Stomach (tissue), 4 donors: ENCODE measurements at regions not wholly inside any gene's neighbourhood (a gene's known extent, or its start where the extent isn't known, plus 50 kb on each side); places are given as distances from the start of the nearest gene placed in this dataset.

Experiments
- CTCF ChIP-seq, 7 experiments: fragments of 450-650 bp in 4 of 7; fragments of 200-600 bp in 3 of 7; sonication (generic) in 3 of 7; IDR thresholded peaks; one replicate each; pipeline ENCODE4 v1.5.1; 2016 to 2019; ENCODE audit warnings: antibody characterized with exemption in 7 of 7, control low read depth in 2 of 7, mild to moderate bottlenecking in 1 of 7
- EP300 ChIP-seq: sonication (generic); formaldehyde crosslinking; IDR thresholded peaks from one replicate; pipeline ENCODE4 v1.6.1; 2017; ENCODE audit warnings: antibody characterized with exemption
- POLR2AphosphoS5 ChIP-seq, 3 donors: sonication (generic); formaldehyde crosslinking; IDR thresholded peaks; one replicate each; pipeline ENCODE4 v1.6.1; 2016; ENCODE audit warnings: antibody characterized with exemption in 3 of 3

- no peak for TF ChIP-seq EP300
- TF ChIP-seq CTCF (IDR thresholded peaks at IDR 0.05), result no peak
- no peak for TF ChIP-seq POLR2AphosphoS5 (IDR thresholded peaks at IDR 0.05)
These were observed 1512.0 kb upstream of the PRMT6 start for GRCh38 chr1:105544475-105544874.
